IPS-20b (cell line): ENCODE measurements at regions not wholly inside any gene's neighbourhood (a gene's known extent, or its start where the extent isn't known, plus 50 kb on each side); places are given as distances from the start of the nearest gene placed in this dataset.

Experiments used
- H3K27ac ChIP-seq: one replicate; pipeline ENCODE4 v1.5.1; 2013; ENCODE audit warnings: low read length
- H3K27me3 ChIP-seq: 2 replicates; pipeline ENCODE4 v1.6.1; 2013; ENCODE audit warnings: mild to moderate bottlenecking, low read length, inconsistent platforms; ENCODE audit not compliant: insufficient read depth
- H3K36me3 ChIP-seq: 2 replicates; pipeline ENCODE4 v1.6.1; 2013; ENCODE audit warnings: low read depth, mild to moderate bottlenecking, inconsistent platforms, low read length, moderate library complexity; ENCODE audit not compliant: insufficient read depth
- H3K4me1 ChIP-seq: 2 replicates; pipeline ENCODE4 v1.6.1; 2013; ENCODE audit warnings: mild to moderate bottlenecking, control low read depth, inconsistent platforms, low read length, moderate library complexity; ENCODE audit not compliant: insufficient read depth
- H3K4me3 ChIP-seq: 2 replicates; pipeline ENCODE4 v1.5.1; 2013; ENCODE audit warnings: mild to moderate bottlenecking, low read length, inconsistent platforms
- H3K9ac ChIP-seq: 2 replicates; pipeline ENCODE4 v1.6.1; 2013; ENCODE audit warnings: low read depth, mild to moderate bottlenecking, inconsistent platforms, low read length, moderate library complexity
- H3K9me3 ChIP-seq: 2 replicates; pipeline ENCODE4 v1.6.1; 2013; ENCODE audit warnings: mild to moderate bottlenecking, low read depth, low read length, inconsistent platforms; ENCODE audit not compliant: insufficient read depth

DNA sequence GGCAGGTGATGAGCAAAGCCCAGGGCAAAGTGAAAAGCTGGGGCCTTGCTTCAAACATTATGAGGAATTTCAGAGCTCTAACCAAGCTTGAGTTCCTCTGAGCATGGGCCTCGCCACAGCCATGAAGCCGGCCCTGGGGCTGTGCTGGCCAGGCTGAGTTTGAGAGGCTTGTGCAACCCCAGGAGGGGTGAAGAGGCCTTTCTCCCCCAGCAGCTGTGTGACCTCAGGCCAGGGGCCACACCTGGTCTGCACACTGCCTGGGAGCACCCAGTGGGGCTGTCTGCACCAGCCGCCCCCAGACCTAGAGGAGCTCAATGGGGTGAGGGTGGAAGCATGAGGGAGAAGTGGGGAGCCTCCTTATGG is 204.9 kb upstream of the C14orf180 start:
- Histone ChIP-seq H3K4me3 (no peak overlapping the region), H3K36me3 (no peaks in the 10 kb centered on the region), H3K9ac (no peak overlapping the region), H3K4me1 (no peaks in the 10 kb centered on the region), H3K27ac (no peak overlapping the region), H3K9me3 (no peaks in the 10 kb centered on the region), H3K27me3 (no peaks in the 10 kb centered on the region; the same call in 1 of the 2 replicates)

DNA sequence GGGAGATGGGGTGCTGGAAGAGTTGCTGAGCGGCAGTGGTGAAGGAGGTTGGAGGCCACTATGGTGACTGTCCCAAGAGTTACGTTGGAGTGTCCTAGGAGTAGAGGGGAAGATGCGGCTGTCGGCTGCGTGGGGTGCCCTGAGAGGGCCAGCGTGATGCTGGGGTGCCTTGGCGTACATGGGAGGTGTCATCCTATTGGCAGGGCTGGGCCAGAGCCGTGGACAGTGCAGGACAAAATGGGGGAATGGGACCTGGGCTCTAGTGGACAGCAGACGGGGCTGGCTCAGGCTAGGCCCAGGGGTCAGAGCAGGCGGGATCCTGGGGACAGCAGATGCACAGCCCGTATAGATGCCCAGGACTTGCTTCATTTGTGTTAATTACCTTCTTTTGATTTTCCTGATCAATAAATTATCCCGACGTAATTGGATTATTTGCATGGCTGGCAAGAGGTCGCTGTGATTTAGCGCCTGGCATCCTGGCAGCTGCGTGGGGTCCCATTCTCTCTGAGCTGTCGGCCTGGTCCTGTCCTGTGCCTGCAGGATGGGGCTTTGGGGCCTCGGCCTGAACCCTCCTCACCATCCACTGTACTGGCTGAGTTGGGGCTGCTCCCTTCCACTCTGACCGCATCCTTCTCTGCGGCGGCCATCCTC is 203.9 kb upstream of the C14orf180 start:
- H3K9me3 ChIP-seq, result no peaks in the 10 kb centered on the region
- H3K4me1 ChIP-seq, result no peaks in the 10 kb centered on the region
- no peak overlapping the region for H3K27ac ChIP-seq
- H3K27me3 ChIP-seq, result no peaks in the 10 kb centered on the region; the same call in 1 of the 2 replicates
- H3K4me3 ChIP-seq, result no peak overlapping the region
- no peaks in the 10 kb centered on the region for H3K36me3 ChIP-seq
- H3K9ac ChIP-seq, result no peak overlapping the region

GRCh38 chr14:104376202-104377140 is 203.1 kb upstream of the C14orf180 start:
- Histone ChIP-seq H3K27ac (no peak overlapping the region), H3K9me3 (no peaks in the 10 kb centered on the region; the same call in 1 of the 2 replicates), H3K9ac (no peak overlapping the region), H3K36me3 (no peaks in the 10 kb centered on the region), H3K4me3 (no peak overlapping the region), H3K27me3 (no peaks in the 10 kb centered on the region; the same call in 1 of the 2 replicates), H3K4me1 (no peaks in the 10 kb centered on the region)

- H3K4me3 ChIP-seq, result no peak overlapping the region
- H3K9ac ChIP-seq, result no peak overlapping the region
- no peak overlapping the region for H3K27ac ChIP-seq
- no peaks in the 10 kb centered on the region for H3K4me1 ChIP-seq
- H3K36me3 ChIP-seq, result no peaks in the 10 kb centered on the region
- H3K9me3 ChIP-seq, result no peaks in the 10 kb centered on the region; the same call in 1 of the 2 replicates
- no peaks in the 10 kb centered on the region; the same call in 1 of the 2 replicates for H3K27me3 ChIP-seq
Observed at GRCh38 chr14:104377256-104377655, 202.3 kb upstream of the C14orf180 start.

DNA sequence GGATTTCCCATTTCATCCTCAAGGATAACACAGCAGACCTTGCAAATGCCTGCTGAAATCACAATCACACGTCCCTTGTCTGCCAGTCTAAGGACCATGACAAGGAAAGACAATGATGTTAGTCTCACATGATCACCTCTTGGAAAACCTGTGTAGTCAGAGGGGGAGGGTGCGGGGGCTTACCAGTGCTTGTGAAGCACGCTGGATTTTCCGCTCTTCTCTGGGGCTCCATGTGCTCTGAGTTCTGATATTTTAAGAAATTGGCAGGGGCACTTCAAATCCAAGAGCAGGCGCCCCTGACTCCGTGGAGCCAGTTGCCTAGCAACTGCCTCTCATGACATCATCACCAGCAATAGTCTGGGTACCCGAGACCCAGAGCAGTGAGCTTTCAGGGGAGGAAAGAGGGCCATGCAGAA is 200.9 kb upstream of the C14orf180 start:
- no peak overlapping the region for H3K9ac ChIP-seq
- no peaks in the 10 kb centered on the region for H3K4me1 ChIP-seq
- no peaks in the 10 kb centered on the region; the same call in 1 of the 2 replicates for H3K27me3 ChIP-seq
- H3K27ac ChIP-seq, result no peak overlapping the region
- H3K36me3 ChIP-seq, result no peaks in the 10 kb centered on the region
- no peaks in the 10 kb centered on the region; the same call in 1 of the 2 replicates for H3K9me3 ChIP-seq
- no peak overlapping the region for H3K4me3 ChIP-seq

DNA sequence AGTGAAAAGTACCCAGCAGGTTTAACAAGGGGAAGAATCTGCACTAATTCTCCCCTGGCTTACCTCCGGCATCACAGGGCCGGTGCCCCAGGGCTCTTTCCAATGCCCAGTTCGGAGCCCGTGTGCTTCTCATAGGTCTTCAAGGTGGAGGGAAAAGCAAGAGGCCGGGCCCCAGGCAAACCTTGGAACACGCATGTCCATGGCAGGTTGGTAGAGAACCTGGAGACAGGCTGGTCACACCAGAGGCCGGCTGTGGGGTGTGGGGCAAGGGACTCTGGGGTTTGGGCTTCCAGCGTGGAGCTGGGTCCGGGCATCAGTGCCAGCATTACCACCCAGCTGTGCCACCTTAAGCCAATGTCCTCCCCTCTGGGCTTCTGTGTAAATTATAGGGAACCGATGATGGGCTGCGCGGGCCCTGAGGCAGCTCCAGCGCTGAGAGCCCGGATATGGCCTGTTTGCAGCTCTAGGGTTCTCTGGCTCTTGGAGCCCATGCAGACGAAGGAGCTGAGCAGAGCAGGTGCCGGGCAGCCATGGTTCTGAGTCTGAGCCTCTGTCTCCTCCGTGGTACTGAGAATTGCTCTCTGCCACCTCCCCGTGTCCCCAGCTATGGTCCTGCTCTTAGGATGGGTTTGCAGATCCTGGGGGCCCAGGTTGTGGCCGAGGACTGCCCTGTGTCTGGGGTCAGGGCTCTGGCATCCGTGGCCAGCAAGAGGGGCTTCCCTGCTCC is 197.0 kb upstream of the C14orf180 start:
- H3K4me1 ChIP-seq, result peaks cover 4% of the 10 kb centered on the region; the same call in 1 of the 2 replicates
- no peak overlapping the region for H3K9ac ChIP-seq
- H3K27me3 ChIP-seq, result no peaks in the 10 kb centered on the region; the same call in 1 of the 2 replicates

DNA sequence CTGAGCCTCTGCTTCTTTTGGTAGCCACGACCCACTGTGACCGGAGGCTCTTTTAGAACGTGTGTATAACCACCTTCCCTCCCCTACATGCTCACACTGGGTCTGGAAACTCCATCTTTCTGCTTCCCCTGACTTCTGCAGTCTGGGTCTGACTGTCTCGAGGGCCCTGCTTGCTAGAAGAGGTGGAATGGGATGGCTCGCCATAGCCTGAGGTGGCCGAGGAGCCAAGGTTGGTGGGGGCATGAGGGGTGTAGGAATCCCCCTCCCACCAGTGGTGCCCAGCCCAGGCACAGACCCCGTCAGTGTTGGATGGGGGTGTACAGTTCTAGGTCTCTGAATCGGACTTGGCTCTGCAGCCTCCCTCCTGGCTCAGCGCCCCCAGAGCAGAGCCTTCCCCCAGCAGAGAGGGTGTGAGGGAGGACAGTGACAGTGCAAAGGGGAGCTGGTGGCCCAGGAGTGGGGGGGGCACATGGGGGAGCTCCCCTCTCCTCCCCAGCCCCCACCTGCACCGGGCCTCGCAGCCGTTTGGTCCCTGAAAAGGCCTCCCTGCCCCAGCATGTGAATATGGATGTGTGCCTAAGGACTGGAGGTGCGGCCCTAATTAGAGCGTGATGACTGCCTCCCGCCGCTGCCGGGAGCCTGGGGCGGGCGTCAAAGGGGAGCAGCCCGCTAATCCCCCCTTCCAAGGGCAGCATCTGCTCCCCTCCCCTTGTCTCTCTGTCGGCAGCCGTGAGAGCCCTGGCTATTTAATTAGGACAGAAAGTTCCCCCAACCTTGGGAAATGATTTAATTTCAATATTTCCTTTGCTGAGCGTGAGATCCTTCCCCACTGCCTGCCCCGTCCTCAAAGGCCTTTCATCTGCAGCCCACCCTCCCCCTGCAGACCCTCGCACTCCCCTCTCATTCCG is 196.2 kb upstream of the C14orf180 start:
- H3K4me3 ChIP-seq, result no peak overlapping the region
- H3K9ac ChIP-seq, result no peak overlapping the region
- H3K36me3 ChIP-seq, result no peaks in the 10 kb centered on the region
- no peaks in the 10 kb centered on the region; the same call in 1 of the 2 replicates for H3K9me3 ChIP-seq
- no peaks in the 10 kb centered on the region; the same call in 1 of the 2 replicates for H3K27me3 ChIP-seq
- no peak overlapping the region for H3K27ac ChIP-seq
- H3K4me1 ChIP-seq, result peaks cover 4% of the 10 kb centered on the region; the same call in 1 of the 2 replicates

More for the DNA sequence above, 197.0 kb upstream of the C14orf180 start:
- no peaks in the 10 kb centered on the region; the same call in 1 of the 2 replicates for H3K9me3 ChIP-seq
- H3K27ac ChIP-seq, result no peak overlapping the region
- no peaks in the 10 kb centered on the region for H3K36me3 ChIP-seq
- H3K4me3 ChIP-seq, result no peak overlapping the region

DNA sequence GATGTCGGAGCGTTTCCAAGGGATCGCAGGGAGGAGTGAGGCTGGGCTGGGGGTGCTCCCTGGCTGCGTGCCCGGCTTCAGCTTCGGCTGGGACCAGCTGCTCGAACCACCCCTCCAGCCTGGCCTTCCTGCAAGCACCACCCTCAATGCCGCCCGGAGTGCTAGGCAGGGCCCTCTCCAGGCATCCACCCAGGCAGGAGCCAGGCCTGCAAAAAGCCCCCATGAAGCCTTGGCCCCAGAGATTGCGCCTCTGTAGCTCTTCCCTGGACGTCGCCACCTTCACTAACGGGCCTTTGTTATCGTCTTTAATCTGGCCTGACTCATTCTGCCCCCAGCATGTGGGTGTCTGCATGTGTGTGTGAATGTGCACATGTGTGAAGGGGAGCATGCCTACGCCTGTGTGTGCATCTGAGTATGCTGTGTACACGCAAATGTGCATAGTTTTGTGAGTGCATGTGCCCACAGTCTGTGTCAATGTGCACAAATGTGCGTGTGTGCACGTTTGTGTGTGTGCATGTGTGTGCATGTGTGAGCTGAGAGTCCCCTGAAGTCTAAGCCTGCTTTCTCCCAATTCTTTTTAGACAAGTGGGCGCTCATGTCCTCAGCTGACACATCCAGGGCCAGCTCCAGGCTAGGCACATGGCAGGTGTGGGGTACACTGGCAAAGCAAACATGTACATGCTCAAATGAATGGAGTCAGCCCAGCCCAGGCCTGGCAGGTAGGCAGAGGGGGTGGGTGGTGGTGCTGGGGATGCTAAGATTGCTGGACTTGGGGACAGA is 195.4 kb upstream of the C14orf180 start:
- Histone ChIP-seq H3K36me3 (no peaks in the 10 kb centered on the region), H3K27ac (no peak overlapping the region), H3K4me3 (no peak overlapping the region), H3K9ac (no peak overlapping the region), H3K27me3 (no peaks in the 10 kb centered on the region), H3K9me3 (no peaks in the 10 kb centered on the region; the same call in 1 of the 2 replicates), H3K4me1 (peaks cover 4% of the 10 kb centered on the region; the same call in 1 of the 2 replicates)

GRCh38 chr14:104384776-104385071 is 194.8 kb upstream of the C14orf180 start:
- Histone ChIP-seq H3K4me3 (no peak overlapping the region), H3K27me3 (no peaks in the 10 kb centered on the region), H3K9me3 (no peaks in the 10 kb centered on the region; the same call in 1 of the 2 replicates), H3K27ac (no peak overlapping the region), H3K9ac (no peak overlapping the region), H3K36me3 (no peaks in the 10 kb centered on the region), H3K4me1 (peaks cover 4% of the 10 kb centered on the region; the same call in 1 of the 2 replicates)

DNA sequence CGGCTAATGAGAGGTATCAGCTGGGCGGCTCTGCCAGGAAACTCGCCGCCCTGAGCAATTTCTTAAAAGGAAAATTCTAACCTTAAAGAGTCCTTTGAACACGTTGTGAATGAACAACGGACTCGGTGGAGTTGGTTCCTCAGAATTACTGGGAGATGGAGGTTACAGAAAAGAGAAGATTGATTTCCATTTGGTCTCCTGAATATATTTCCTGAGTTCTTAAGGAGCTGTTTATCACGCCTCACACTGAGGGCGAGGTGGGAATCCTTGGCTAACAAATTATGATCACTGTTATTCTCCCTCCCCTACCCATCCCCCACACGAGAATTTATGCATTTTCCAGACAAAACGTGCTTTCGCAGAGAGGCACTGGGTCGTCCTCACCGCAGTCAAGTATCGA is 194.5 kb upstream of the C14orf180 start:
- peaks cover 4% of the 10 kb centered on the region; the same call in 1 of the 2 replicates for H3K4me1 ChIP-seq
- H3K9ac ChIP-seq, result no peak overlapping the region
- no peaks in the 10 kb centered on the region; the same call in 1 of the 2 replicates for H3K9me3 ChIP-seq
- no peaks in the 10 kb centered on the region for H3K27me3 ChIP-seq
- no peaks in the 10 kb centered on the region for H3K36me3 ChIP-seq
- no peak overlapping the region for H3K27ac ChIP-seq
- no peak overlapping the region for H3K4me3 ChIP-seq
